Epithelial cell of proximal tubule (primary cell): ENCODE measurements at regions not wholly inside any gene's neighbourhood (a gene's known extent, or its start where the extent isn't known, plus 50 kb on each side); places are given as distances from the start of the nearest gene placed in this dataset.

Source experiments
- DNase-seq: peaks from one replicate; pipeline ENCODE4 v3.0.0-alpha.2; 2011; ENCODE audit warnings: low read depth
- H3K4me3 ChIP-seq: 2 replicates; pipeline ENCODE4 v1.5.1; 2011; ENCODE audit warnings: low read depth, mild to moderate bottlenecking, low read length
- TF ChIP-seq, protein P1 (sequence below): conservative IDR thresholded peaks from 2 replicates; pipeline ENCODE4 v1.5.1; 2012; ENCODE audit warnings: low read depth, mild to moderate bottlenecking, low read length

DNA sequence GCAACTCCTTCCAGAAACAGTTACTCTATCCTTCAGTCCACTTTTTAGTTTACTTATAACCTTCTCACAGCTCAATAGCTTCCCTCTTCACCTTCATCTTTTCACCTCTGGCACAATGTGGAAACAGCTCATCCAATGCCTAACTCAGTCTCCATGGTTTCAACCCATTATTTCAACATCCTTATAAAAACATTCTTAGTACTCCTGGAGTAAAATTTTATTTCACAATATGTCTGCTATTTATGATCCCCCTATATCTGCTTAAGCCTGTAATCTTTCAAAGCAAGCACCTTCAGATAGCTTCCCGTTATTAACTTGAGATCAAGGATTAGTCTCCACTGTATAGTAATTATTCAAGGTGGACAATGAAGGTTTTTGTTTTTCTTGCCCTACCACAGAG, 156.3 kb downstream of the GASK1B start:
- H3K4me3 ChIP-seq, result no peak overlapping the region
- TF ChIP-seq, protein P1, sequence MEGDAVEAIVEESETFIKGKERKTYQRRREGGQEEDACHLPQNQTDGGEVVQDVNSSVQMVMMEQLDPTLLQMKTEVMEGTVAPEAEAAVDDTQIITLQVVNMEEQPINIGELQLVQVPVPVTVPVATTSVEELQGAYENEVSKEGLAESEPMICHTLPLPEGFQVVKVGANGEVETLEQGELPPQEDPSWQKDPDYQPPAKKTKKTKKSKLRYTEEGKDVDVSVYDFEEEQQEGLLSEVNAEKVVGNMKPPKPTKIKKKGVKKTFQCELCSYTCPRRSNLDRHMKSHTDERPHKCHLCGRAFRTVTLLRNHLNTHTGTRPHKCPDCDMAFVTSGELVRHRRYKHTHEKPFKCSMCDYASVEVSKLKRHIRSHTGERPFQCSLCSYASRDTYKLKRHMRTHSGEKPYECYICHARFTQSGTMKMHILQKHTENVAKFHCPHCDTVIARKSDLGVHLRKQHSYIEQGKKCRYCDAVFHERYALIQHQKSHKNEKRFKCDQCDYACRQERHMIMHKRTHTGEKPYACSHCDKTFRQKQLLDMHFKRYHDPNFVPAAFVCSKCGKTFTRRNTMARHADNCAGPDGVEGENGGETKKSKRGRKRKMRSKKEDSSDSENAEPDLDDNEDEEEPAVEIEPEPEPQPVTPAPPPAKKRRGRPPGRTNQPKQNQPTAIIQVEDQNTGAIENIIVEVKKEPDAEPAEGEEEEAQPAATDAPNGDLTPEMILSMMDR, result no peak
- no peak for DNase-seq

DNA sequence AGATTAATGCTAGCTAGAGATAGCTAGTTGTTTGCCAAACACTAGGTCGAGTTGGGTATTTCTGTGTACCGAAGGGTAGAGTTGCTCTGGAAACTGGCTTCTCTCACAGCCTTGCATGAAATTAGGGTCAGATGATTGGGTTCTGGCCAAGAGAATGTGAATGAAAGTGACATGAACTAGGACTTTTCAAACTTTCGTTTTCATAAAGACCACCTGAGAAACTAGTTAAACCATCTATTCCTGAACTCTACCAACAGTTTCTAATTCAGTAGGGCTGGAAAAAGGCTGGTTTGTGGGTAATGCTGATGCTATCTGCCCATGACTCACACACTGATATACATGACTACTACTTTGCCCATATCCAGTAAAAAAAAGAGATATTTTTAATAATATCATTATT, 157.6 kb downstream of the GASK1B start:
- TF ChIP-seq, protein P1, result no peak
- no peak for DNase-seq
- H3K4me3 ChIP-seq, result no peak overlapping the region

DNA sequence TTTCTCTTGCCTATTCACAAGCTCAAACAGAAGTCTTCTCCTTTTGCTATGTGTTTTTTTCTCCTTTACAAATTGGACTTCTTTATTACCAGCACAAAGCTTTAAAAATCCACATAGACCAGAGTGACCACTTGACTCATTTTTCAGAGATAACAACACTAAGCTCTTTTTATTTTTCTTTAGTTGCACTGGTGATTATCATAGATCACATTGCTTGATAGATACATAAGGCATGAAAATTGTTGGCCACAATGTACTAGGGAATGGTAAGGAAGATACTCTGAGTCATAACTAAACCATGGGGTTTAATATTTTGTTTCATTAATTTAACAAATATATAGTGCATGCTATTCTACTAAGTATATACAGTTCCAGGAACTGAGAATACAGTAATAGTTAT, 159.0 kb downstream of the GASK1B start:
- DNase-seq, result no peak
- H3K4me3 ChIP-seq, result no peak overlapping the region
- TF ChIP-seq, protein P1, result no peak

DNA sequence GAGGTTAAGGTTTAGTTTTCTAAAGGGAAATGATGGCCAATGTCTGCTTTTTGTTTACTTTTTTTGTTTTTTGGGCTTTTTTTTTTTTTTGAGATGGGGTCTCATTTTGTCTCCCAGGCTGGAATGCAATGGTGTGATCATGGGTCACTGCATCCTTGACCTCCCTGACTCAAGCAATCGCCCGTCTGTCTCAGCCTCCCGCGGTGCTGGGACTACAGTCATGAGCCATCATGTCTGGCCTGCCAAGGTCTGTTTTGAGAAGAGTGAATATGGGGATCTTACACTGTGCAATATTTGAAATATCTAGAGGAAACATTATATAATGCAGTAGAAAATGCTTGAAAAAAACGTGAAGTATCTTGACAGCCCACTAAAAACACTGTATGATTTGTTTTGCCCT, 162.5 kb downstream of the GASK1B start:
- H3K4me3 ChIP-seq, result no peak overlapping the region
- no peak for DNase-seq
- TF ChIP-seq, protein P1, result no peak

DNA sequence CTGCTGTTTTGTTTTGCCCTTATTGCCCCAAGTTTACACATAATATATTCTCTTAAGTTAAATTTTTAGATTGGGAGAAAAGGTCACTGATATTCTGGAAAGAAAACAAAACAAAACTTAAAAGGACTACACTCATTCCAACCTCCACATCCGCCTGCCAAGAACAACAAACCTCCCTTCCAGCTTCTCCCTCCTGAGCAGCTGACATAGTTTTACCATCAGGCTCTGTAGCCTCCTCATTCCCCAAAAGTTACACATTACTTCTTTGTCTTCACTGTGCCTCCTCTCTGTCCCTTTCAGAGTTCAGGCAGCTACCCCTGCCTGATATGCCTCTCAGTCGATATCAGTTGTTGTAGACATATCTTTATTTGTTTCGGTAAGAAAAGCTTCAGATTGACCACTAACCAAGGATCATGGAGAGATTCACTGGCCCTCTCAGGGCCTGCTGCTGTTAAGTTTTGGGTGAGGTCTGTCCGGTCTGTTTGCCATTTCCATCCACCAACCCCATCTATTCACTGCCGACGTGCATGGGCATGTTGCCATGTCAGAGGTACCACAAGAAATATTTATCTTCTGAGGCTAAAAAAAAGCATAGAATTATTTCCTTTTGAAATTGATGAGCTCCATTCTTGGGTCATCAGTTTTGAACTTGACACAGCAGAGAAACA, 164.1 kb downstream of the GASK1B start:
- TF ChIP-seq, protein P1, result no peak
- no peak for DNase-seq
- no peak overlapping the region for H3K4me3 ChIP-seq

DNA sequence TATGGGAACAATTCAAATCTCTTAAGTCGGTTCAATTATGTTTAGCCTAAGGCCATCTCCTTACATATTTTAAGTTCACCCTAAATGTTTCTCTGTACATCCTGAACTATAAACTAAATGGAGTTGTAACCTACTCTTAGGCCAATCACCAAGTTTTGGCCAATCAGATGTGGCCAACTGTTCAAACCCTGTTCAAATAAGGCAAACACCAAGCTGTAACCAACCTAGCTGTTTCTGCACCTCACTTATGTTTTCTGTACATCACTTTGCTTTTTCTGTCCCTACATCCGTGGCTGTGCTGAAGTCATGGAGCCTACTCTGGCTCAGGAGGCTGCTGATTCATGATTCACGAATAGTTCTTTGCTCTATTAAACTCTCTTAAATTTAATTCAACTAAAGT, 165.3 kb downstream of the GASK1B start:
- TF ChIP-seq, protein P1, result no peak
- no peak overlapping the region for H3K4me3 ChIP-seq
- DNase-seq, result no peak

DNA sequence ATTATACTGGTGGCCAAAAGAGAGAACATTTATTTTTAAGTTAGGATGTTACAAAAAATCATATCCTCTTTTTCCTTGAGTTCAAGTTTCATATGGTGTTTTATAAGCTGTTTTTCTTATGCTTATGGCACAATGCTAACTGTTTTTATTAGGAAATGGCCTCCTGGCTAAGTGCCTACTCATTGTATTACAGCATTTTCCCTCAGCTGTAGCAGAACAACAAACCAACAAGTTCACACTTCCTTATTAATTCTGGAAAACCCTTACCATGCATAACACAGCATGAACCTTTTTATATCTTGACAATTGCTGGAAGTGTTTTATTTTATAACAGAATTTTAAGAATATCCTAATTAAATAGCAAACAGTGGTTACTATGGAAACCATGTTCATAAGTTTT, 165.8 kb downstream of the GASK1B start:
- TF ChIP-seq, protein P1, result no peak
- no peak for DNase-seq
- H3K4me3 ChIP-seq, result no peak overlapping the region
